GM12891 (cell line): ENCODE measurements at regions not wholly inside any gene's neighbourhood (a gene's known extent, or its start where the extent isn't known, plus 50 kb on each side); places are given as distances from the start of the nearest gene placed in this dataset.

ENCODE experiments used
- DNase-seq: peaks from one replicate; pipeline ENCODE4 v3.0.0; 2011; ENCODE audit warnings: low spot score; ENCODE audit not compliant: insufficient read length
- FAIRE-seq: peaks from 2 replicates; lab custom pipeline; 2011; peaks lifted over from hg19 to GRCh38; lab: Jason Lieb, UNC
- PAX5 ChIP-seq: IDR thresholded peaks from 2 replicates; pipeline ENCODE4 v1.6.1; 2011; ENCODE audit warnings: low read length, moderate library complexity, mild to moderate bottlenecking; ENCODE audit not compliant: insufficient read depth, severe bottlenecking
- POLR2A ChIP-seq: IDR thresholded peaks from 2 replicates; pipeline ENCODE4 v1.6.1; 2011; ENCODE audit warnings: low read depth, low read length, control low read depth
- POLR2AphosphoS5 ChIP-seq: IDR thresholded peaks from 2 replicates; pipeline ENCODE4 v1.6.1; 2011; ENCODE audit warnings: low read depth, low read length, control low read depth
- POU2F2 ChIP-seq: IDR thresholded peaks from 2 replicates; pipeline ENCODE4 v1.6.1; 2011; ENCODE audit warnings: low read depth, mild to moderate bottlenecking, control low read depth, low read length, moderate library complexity
- SPI1 ChIP-seq: IDR thresholded peaks from 2 replicates; pipeline ENCODE4 v1.6.1; 2011; ENCODE audit warnings: low read depth, low read length, control low read depth
- TAF1 ChIP-seq: IDR thresholded peaks from 2 replicates; pipeline ENCODE4 v1.6.1; 2011; ENCODE audit warnings: low read depth, low read length, control low read depth

DNA sequence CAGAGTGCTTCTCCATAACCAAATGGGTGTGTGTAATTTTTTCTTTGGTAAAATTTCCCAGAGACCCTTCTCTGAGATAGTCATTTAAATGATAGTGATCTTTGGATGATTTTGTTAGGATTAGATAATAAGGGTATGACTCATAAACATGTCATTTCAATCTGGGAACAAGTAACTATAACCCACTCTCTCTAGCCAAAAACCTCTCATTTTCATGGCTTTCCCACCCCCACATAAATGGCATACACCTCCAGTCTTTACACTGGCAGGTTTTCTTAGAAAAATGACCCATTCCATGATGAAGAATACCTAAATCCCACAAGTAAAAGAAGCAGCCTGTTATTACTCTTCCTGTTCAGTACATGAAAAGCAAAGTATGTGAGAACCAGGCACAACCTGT is 572.0 kb upstream of the ZEB2 start:
- TF ChIP-seq POU2F2 (no peak), PAX5 (no peak), TAF1 (no peak), SPI1 (no peak), POLR2AphosphoS5 (no peak), POLR2A (no peak)
- DNase-seq (no peak), FAIRE-seq (no peak)

DNA sequence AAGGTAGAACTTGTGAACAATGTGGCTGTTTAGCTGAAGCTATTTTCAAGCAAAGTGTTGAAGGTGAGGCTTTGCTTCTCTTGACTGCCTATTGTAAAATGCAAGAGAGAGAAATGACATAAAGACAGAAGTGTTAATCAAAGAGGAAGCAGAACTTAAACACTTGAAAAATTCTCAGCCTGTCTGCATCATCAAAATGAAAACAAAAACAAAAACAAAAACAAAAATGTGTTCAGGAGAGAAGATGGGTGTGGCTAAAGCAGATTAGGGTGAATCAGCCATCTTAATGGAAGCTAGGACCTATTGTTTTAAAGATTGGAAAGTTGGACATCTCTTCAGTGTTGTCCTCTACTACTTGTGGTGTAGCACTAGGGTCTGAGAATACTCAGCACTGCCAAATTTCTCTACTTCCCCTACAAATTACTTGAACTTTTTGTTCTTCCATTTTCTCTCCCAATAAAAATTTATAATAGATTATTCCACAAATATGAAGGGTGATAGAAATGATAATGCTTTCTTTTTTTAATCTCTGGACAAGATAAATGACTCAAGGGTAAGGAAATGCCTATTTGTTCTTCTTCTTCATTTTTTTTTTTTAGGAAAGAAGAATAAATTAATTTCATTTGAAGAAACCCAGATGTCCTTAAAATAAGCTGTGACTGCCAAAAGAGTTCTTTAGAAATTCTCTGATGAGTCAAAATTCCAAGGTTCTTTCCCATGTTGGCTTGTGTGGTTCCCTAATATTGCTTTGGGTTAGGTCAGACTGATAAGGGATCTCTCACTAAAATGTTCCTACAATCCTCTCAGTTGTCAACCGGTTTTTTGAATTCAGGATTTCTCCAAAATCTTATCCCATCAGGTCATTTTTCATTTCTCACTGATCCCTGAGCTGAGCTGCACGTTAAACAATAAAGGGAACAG is 571.2 kb upstream of the ZEB2 start:
- DNase-seq (no peak), FAIRE-seq (no peak)
- TF ChIP-seq TAF1 (no peak), POU2F2 (no peak), SPI1 (no peak), POLR2AphosphoS5 (no peak), PAX5 (no peak)

DNA sequence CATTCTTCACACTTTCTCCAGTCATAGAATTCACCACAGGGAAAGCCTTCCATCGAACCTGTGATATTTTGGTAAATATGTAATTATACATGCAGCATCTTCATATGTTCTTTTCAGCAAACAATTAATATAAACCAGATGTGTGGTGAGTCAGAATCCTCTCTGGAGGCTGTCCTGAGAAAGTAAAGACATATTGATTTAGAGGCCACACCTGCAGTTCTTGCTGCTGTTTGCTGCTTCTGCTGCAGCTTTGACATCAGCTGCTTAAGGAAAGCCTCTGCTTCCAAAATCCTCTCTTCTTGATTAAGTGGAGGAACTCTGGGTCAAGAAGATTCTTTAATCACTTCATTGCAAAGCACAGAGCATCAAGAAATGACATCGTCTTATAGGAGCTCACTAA is 568.8 kb upstream of the ZEB2 start:
- DNase-seq (no peak), FAIRE-seq (no peak)
- TF ChIP-seq PAX5 (no peak), TAF1 (no peak), SPI1 (no peak), POU2F2 (no peak), POLR2AphosphoS5 (no peak), POLR2A (no peak)

DNA sequence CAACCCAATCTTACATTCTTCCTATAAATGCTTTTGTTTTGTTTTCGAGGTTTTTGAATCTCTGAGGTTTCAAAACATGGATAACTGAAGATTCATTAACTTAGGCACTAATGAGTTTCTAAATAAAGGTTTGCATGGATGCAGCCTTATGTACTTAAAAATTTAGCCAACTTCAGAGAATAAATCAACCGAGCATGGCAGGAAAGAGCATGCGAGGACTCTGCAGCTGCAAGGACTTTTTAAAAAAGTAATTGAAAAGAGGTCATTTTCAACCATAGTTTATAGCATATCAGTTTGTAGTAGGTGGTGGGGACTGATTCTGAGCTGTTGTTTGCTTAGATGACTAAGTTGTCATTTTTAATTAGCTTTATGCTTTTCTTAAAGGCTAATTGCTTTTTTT is 567.0 kb upstream of the ZEB2 start:
- FAIRE-seq (no peak), DNase-seq (no peak)
- TF ChIP-seq POLR2AphosphoS5, result no peak
- TF ChIP-seq PAX5, result no peak
- TF ChIP-seq TAF1, result no peak
- no peak for TF ChIP-seq SPI1
- no peak for TF ChIP-seq POLR2A
- no peak for TF ChIP-seq POU2F2

DNA sequence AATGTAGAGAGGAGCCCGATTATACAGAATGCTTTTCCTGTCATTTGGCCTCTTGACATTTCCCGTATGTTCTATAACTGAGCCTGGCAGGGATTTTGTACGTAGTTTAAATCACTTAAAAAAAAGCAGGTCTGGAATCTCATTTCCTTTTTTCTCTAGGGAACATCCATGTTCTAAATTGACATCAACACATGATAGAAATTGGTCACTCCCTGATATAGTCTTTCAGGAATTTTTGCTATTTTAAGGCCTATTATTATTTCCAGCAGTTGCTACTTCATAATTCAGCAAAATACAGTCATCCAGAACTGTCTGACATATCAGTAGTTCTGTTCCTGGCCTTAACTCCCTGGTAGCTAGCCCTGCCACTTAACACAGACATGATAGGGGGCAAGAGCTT is 565.7 kb upstream of the ZEB2 start:
- FAIRE-seq (no peak), DNase-seq (no peak)
- TF ChIP-seq POLR2AphosphoS5 (no peak), SPI1 (no peak), TAF1 (no peak), POU2F2 (no peak), PAX5 (no peak), POLR2A (no peak)

DNA sequence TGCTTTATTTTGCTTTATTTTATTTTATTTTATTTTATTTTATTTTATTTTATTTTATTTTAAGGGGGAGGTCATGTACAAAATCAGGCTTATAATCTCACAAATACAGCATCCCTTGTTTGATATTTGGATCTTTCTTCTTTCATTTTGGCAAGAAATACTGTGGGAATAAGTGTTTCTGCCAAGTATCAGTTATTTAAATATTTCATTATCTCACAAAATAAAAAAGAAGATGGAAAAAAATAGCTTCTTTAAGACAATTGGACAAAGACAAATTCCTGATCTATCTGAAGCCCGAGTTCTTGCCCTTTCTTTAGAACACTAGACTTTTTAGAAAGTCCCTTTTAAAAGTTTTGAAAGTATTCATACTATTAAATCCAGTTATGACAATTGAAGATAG is 560.5 kb upstream of the ZEB2 start:
- TF ChIP-seq POLR2AphosphoS5, result no peak
- TF ChIP-seq PAX5, result no peak
- TF ChIP-seq POLR2A, result no peak
- no peak for TF ChIP-seq POU2F2
- TF ChIP-seq TAF1, result no peak
- no peak for TF ChIP-seq SPI1
- DNase-seq (no peak), FAIRE-seq (no peak)

DNA sequence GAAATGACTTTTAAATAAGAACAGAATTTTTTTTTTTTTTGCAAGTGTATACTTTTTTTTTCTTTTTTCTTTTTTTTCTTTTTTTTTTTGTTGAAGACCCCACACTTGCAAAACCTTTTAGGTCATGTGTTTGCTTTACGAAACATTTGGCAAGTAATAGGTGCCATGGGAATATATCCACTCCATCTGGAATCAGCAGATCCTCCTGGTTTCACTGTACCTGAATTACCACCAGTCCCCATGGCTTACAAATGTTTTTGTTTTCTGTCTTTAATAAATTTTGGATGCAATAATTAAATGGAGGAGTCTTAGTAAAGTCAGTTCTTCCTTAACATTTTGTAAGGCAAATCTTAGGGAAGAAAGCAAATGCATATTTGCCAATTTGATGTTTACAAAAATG is 559.7 kb upstream of the ZEB2 start:
- DNase-seq, result no peak
- TF ChIP-seq SPI1 (no peak), POLR2AphosphoS5 (no peak), POU2F2 (no peak), POLR2A (no peak), TAF1 (no peak), PAX5 (no peak)
- FAIRE-seq, result no peak

DNA sequence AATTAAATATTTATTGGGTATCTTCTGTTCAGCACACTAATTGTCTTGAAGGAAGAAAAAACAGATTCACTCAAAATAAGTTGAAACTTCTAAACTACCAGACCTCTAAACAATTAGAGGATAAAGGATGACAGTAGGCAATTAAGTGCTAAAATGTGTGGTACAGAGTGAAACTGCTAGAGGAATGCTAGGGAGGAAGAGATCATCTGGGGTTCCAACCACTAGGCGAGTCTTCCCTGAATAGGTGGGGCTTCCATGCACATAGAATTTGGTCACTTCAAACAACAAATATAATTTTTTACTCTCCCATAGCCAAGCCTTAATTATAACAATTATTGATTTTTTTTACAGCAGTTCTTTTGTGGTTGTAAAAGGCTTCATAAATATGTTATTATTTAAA is 559.0 kb upstream of the ZEB2 start:
- FAIRE-seq (no peak), DNase-seq (no peak)

DNA sequence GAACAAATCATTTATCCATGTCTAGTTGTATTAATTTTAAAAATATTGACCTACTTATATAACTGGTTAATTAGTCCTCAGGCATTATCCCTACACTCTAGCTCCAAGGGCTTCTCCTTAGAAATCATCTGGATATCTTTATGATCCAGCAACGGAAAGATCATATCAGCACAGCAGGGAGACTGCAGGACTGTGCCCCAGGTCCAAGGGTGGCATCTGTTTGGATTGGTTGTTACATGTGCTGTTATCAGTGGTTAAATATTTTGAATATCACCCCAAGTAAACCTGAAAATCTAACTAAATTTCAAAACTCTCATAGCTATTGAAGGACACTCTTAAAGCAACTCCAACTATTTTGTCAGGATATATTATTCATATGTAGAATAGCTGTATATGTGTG is 556.2 kb upstream of the ZEB2 start:
- no peak for DNase-seq
- no peak for FAIRE-seq
- TF ChIP-seq SPI1 (no peak), PAX5 (no peak), TAF1 (no peak), POLR2AphosphoS5 (no peak), POU2F2 (no peak), POLR2A (no peak)

More for the DNA sequence above, 559.0 kb upstream of the ZEB2 start:
- no peak for TF ChIP-seq TAF1
- TF ChIP-seq PAX5, result no peak
